Transverse colon (tissue), 3 donors: ENCODE measurements at regions not wholly inside any gene's neighbourhood (a gene's known extent, or its start where the extent isn't known, plus 50 kb on each side); places are given as distances from the start of the nearest gene placed in this dataset.
"Not testable (repeated sequence)": the region's sequence is repeated elsewhere in the genome, so short reads cannot be mapped to it uniquely, and the experiment has no call there.

ENCODE experiments used
- CTCF ChIP-seq, 5 experiments: fragments of 200-600 bp in 3 of 5; fragments of 450-650 bp in 2 of 5; sonication (generic) in 3 of 5; IDR thresholded peaks; 1 replicate in 2 of 5; 2 replicates in 3 of 5; pipeline ENCODE4 v1.5.1; 2016 to 2017; ENCODE audit warnings: antibody characterized with exemption in 5 of 5, inconsistent platforms in 3 of 5, mild to moderate bottlenecking in 2 of 5, moderate library complexity in 1 of 5
- EP300 ChIP-seq: sonication (generic); formaldehyde crosslinking; IDR thresholded peaks from one replicate; pipeline ENCODE4 v1.6.1; 2017; ENCODE audit warnings: antibody characterized with exemption, low read depth

- not testable (repeated sequence) for TF ChIP-seq EP300; CTCF (IDR thresholded peaks at IDR 0.05)
Measured at GRCh38 chr10:42146165-42146564, 492.2 kb downstream of the ZNF33B start.
